Uterus (tissue), 2 donors: ENCODE measurements at regions not wholly inside any gene's neighbourhood (a gene's known extent, or its start where the extent isn't known, plus 50 kb on each side); places are given as distances from the start of the nearest gene placed in this dataset.

ENCODE experiments used
- POLR2A ChIP-seq, 2 donors: fragments of 450-650 bp; IDR thresholded peaks; one replicate each; pipeline ENCODE4 v1.6.1; 2016; ENCODE audit warnings: antibody characterized with exemption in 2 of 2, mild to moderate bottlenecking in 1 of 2, moderate library complexity in 1 of 2
- TF ChIP-seq, protein P1 (sequence below), 4 experiments: fragments of 200-600 bp in 2 of 4; fragments of 450-650 bp in 2 of 4; sonication (generic) in 2 of 4; IDR thresholded peaks; one replicate each; pipeline ENCODE4 v1.5.1; 2016 to 2019; ENCODE audit warnings: antibody characterized with exemption in 4 of 4, mild to moderate bottlenecking in 2 of 4, moderate library complexity in 1 of 4

DNA sequence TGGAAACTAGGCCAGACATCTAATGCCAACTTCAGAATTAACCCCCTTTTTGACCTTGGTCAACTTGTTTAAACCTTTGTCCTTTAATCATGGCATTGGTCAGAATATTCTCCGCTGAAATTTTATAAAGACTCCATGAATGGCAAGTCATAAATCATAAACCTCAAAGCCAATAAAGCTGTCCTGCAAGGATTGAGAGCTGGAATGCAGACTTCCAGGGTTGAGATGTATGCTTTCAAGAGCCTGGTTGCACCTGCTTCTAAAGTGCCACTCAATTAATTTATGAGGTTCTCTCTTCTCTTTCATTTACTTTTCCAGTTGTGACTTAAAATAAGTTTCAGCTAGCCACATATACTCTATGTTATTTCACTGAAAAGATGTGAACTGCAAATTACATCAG lies 136.2 kb upstream of the HCCS start:
- TF ChIP-seq, protein P1, sequence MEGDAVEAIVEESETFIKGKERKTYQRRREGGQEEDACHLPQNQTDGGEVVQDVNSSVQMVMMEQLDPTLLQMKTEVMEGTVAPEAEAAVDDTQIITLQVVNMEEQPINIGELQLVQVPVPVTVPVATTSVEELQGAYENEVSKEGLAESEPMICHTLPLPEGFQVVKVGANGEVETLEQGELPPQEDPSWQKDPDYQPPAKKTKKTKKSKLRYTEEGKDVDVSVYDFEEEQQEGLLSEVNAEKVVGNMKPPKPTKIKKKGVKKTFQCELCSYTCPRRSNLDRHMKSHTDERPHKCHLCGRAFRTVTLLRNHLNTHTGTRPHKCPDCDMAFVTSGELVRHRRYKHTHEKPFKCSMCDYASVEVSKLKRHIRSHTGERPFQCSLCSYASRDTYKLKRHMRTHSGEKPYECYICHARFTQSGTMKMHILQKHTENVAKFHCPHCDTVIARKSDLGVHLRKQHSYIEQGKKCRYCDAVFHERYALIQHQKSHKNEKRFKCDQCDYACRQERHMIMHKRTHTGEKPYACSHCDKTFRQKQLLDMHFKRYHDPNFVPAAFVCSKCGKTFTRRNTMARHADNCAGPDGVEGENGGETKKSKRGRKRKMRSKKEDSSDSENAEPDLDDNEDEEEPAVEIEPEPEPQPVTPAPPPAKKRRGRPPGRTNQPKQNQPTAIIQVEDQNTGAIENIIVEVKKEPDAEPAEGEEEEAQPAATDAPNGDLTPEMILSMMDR (IDR thresholded peaks at IDR 0.05), result no peak
- no peak for TF ChIP-seq POLR2A (IDR thresholded peaks at IDR 0.05)
